ENCODE measurements at regions not wholly inside any gene's neighbourhood (a gene's known extent, or its start where the extent isn't known, plus 50 kb on each side); places are given as distances from the start of the nearest gene placed in this dataset.

DNA sequence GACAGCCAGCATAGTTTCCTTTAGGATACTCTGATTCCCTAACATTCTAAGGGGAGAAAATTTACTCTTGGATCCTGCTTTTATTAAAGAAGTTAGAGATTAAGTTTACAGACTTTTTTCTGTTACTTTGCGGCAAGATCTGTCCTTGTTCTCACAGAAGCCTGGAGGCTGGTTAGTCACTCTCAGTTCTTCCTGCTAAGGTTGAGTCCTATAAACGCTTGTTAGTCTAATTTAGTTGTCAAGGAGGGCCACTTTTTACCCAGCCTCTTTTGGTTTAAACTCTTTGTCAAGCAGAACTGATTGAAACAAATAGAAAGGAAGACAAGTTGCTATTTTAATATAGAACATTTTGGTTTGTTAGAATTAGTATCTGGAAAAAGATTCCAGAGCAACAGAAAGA lies 89.7 kb downstream of the C21orf91 start:
- Mint-ChIP-seq H3K4me3 (no peak overlapping the region), H3K9me3 (peaks cover 4% of the 10 kb centered on the region), H3K27ac (no peak overlapping the region), H3K36me3 (ENCODE audit: low read depth) (no peaks in the 10 kb centered on the region), H3K4me1 (no peaks in the 10 kb centered on the region), H3K27me3 (ENCODE audit: insufficient read depth, low read depth, poor library complexity) (peaks cover 2% of the 10 kb centered on the region)
- TF ChIP-seq ZNF331 (CRISPR knock-in tag; IDR thresholded peaks at IDR 0.05; ENCODE audit: low read depth) (no peak), ZNF462 (CRISPR knock-in tag; IDR thresholded peaks at IDR 0.05) (no peak), EZH2 (IDR thresholded peaks at IDR 0.05; ENCODE audit: low read depth, unreplicated experiment) (no peak), JUNB (IDR thresholded peaks at IDR 0.05; ENCODE audit: unreplicated experiment) (no peak), STAT1 (IDR thresholded peaks at IDR 0.05; ENCODE audit: unreplicated experiment) (no peak), ZNF114 (CRISPR knock-in tag; IDR thresholded peaks at IDR 0.05) (no peak), NANOG (IDR thresholded peaks at IDR 0.05; ENCODE audit: borderline replicate concordance) (no peak), CREB1 (CRISPR knock-in tag; IDR thresholded peaks at IDR 0.05; ENCODE audit: low read depth) (no peak), POLR2AphosphoS5 (IDR thresholded peaks at IDR 0.05; ENCODE audit: low read depth) (no peak), EZH2phosphoT487 (IDR thresholded peaks at IDR 0.05; ENCODE audit: unreplicated experiment) (no peak)
- TF ChIP-seq, protein P1, sequence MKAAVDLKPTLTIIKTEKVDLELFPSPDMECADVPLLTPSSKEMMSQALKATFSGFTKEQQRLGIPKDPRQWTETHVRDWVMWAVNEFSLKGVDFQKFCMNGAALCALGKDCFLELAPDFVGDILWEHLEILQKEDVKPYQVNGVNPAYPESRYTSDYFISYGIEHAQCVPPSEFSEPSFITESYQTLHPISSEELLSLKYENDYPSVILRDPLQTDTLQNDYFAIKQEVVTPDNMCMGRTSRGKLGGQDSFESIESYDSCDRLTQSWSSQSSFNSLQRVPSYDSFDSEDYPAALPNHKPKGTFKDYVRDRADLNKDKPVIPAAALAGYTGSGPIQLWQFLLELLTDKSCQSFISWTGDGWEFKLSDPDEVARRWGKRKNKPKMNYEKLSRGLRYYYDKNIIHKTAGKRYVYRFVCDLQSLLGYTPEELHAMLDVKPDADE (IDR thresholded peaks at IDR 0.05), result no peak
- TF ChIP-seq, protein P2, sequence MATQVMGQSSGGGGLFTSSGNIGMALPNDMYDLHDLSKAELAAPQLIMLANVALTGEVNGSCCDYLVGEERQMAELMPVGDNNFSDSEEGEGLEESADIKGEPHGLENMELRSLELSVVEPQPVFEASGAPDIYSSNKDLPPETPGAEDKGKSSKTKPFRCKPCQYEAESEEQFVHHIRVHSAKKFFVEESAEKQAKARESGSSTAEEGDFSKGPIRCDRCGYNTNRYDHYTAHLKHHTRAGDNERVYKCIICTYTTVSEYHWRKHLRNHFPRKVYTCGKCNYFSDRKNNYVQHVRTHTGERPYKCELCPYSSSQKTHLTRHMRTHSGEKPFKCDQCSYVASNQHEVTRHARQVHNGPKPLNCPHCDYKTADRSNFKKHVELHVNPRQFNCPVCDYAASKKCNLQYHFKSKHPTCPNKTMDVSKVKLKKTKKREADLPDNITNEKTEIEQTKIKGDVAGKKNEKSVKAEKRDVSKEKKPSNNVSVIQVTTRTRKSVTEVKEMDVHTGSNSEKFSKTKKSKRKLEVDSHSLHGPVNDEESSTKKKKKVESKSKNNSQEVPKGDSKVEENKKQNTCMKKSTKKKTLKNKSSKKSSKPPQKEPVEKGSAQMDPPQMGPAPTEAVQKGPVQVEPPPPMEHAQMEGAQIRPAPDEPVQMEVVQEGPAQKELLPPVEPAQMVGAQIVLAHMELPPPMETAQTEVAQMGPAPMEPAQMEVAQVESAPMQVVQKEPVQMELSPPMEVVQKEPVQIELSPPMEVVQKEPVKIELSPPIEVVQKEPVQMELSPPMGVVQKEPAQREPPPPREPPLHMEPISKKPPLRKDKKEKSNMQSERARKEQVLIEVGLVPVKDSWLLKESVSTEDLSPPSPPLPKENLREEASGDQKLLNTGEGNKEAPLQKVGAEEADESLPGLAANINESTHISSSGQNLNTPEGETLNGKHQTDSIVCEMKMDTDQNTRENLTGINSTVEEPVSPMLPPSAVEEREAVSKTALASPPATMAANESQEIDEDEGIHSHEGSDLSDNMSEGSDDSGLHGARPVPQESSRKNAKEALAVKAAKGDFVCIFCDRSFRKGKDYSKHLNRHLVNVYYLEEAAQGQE (IDR thresholded peaks at IDR 0.05; ENCODE audit: unreplicated experiment), result no peak
- TF ChIP-seq, protein P3, sequence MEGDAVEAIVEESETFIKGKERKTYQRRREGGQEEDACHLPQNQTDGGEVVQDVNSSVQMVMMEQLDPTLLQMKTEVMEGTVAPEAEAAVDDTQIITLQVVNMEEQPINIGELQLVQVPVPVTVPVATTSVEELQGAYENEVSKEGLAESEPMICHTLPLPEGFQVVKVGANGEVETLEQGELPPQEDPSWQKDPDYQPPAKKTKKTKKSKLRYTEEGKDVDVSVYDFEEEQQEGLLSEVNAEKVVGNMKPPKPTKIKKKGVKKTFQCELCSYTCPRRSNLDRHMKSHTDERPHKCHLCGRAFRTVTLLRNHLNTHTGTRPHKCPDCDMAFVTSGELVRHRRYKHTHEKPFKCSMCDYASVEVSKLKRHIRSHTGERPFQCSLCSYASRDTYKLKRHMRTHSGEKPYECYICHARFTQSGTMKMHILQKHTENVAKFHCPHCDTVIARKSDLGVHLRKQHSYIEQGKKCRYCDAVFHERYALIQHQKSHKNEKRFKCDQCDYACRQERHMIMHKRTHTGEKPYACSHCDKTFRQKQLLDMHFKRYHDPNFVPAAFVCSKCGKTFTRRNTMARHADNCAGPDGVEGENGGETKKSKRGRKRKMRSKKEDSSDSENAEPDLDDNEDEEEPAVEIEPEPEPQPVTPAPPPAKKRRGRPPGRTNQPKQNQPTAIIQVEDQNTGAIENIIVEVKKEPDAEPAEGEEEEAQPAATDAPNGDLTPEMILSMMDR (conservative IDR thresholded peaks at IDR 0.05; ENCODE audit: low read depth in 2 of 2), result no peak
- Histone ChIP-seq H3K9me2 (ENCODE audit: insufficient read depth) (no peaks in the 10 kb centered on the region), H3K27me3 (ENCODE audit: insufficient read depth) (no peaks in the 10 kb centered on the region), H3K4me3 (no peak overlapping the region), H4K20me1 (replicated peaks; ENCODE audit: insufficient read depth) (no peaks in the 10 kb centered on the region), H3F3A (replicated peaks; ENCODE audit: low read depth) (no peaks in the 10 kb centered on the region), H3K4me2 (no peak overlapping the region), H3K36me3 (ENCODE audit: insufficient read depth) (no peaks in the 10 kb centered on the region), H3K4me1 (ENCODE audit: insufficient read depth) (no peaks in the 10 kb centered on the region), H3K27ac (ENCODE audit: low read depth) (no peak overlapping the region), H3K79me2 (replicated peaks; ENCODE audit: insufficient read depth) (no peaks in the 10 kb centered on the region), H2AFZ (no peak overlapping the region)
- DNase-seq (ENCODE audit: low spot score) (no peak), ATAC-seq (no peak)
